Tibial artery (tissue), 4 donors: ENCODE measurements at regions not wholly inside any gene's neighbourhood (a gene's known extent, or its start where the extent isn't known, plus 50 kb on each side); places are given as distances from the start of the nearest gene placed in this dataset.

ENCODE experiments used
- DNase-seq, 2 donors: peaks; one replicate each; pipeline ENCODE4 v3.0.0-alpha.2; 2019
- H3K27ac ChIP-seq, 2 donors: fragments of 200-600 bp; sonication (generic) in 1 of 2; 1 replicate in 1 of 2; 2 replicates in 1 of 2; pipeline ENCODE4 v1.5.1; 2018 to 2019; ENCODE audit warnings: mild to moderate bottlenecking in 1 of 2
- H3K27me3 ChIP-seq, 2 donors: fragments of 200-600 bp; sonication (generic) in 1 of 2; one replicate each; pipeline versions ENCODE4 v1.5.1 to v1.6.0; 2016 to 2019
- H3K36me3 ChIP-seq, 3 donors: fragments of 200-600 bp; sonication (generic) in 2 of 3; one replicate each; pipeline ENCODE4 v1.5.1; 2016 to 2019; ENCODE audit warnings: mild to moderate bottlenecking in 2 of 3
- H3K4me1 ChIP-seq, 4 donors: fragments of 200-600 bp; sonication (generic) in 2 of 4; 1 replicate in 3 of 4; 2 replicates in 1 of 4; pipeline ENCODE4 v1.5.1; 2016 to 2019
- H3K4me3 ChIP-seq, 2 donors: fragments of 200-600 bp; sonication (generic) in 1 of 2; 1 replicate in 1 of 2; 2 replicates in 1 of 2; pipeline ENCODE4 v1.5.1; 2018 to 2019; ENCODE audit warnings: mild to moderate bottlenecking in 2 of 2
- H3K9me3 ChIP-seq, 3 donors: fragments of 200-600 bp; sonication (generic) in 1 of 3; one replicate each; pipeline ENCODE4 v1.5.1; 2016 to 2019
- intact Hi-C: fragments of 100-400 bp; cut with DNase I; formaldehyde crosslinking; loops from one replicate; pipeline ENCODE4 v1.15.0; 2023; ENCODE audit warnings: low total_unique reads
- TF ChIP-seq, protein P1 (sequence below), 2 experiments: fragments of 200-600 bp in 1 of 2; fragments of 450-650 bp in 1 of 2; IDR thresholded peaks; one replicate each; pipeline ENCODE4 v1.5.1; 2017 to 2019; ENCODE audit warnings: antibody characterized with exemption in 2 of 2, mild to moderate bottlenecking in 1 of 2, moderate library complexity in 1 of 2

DNA sequence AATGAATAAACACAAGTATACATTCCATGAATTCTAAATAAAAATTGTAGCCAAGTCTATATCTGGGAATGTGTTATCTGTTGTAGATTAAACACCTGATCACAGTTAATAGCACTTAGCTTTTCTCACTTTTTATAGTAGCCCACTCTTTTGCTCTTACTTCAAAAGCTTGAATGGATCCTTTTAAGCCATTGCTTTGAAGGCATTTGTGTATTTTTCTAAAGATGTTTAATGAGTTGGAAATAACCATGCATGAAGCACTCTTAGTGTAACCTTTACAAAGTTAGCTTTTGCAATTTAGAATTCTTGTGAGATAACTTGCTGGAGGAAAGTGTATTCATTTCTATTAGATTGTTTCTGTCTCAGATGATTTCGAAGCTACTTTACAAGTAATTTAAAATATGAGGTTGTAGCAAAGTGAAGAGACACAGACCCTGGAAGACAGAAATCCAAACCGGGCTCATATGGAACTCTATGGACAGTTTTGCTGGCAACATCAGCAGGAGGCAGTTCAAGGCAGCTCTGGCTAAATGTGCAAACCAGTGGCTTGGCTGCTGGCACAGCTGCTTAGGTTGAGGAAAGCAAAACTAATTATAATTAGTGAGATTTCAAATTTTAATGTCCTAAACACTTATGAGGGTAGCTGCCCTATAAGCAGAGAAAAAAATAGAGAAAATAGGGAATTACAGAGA lies 469.8 kb upstream of the ZEB2 start:
- no peaks in the 10 kb centered on the region for H3K27me3 ChIP-seq

DNA sequence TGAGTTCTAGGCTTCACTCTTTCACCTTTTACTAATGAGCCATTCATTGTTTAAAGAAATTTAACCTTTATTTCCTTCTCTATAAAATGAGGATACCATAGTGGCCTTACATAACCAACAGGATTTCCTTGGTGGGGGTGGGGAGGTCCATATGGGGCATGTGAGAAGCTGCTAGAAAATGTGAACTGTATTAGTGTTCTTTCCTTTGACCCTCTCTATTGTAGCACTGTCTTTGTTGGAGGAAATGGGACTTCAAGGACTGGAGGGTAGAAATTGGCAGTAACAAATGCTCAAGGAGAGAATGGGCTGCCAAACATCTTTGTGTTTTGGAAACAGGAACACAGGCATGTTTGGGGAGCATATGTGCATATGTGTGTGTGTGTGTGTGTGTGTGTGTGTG lies 468.7 kb upstream of the ZEB2 start:
- DNase-seq: no peak
- H3K4me1 ChIP-seq: no peaks in the 10 kb centered on the region
- no peak overlapping the region for H3K4me3 ChIP-seq
- H3K27me3 ChIP-seq: no peaks in the 10 kb centered on the region
- intact Hi-C loops: no loop called here
- H3K9me3 ChIP-seq: no peaks in the 10 kb centered on the region
- H3K36me3 ChIP-seq: no peaks in the 10 kb centered on the region
- no peak overlapping the region for H3K27ac ChIP-seq
- TF ChIP-seq, protein P1, sequence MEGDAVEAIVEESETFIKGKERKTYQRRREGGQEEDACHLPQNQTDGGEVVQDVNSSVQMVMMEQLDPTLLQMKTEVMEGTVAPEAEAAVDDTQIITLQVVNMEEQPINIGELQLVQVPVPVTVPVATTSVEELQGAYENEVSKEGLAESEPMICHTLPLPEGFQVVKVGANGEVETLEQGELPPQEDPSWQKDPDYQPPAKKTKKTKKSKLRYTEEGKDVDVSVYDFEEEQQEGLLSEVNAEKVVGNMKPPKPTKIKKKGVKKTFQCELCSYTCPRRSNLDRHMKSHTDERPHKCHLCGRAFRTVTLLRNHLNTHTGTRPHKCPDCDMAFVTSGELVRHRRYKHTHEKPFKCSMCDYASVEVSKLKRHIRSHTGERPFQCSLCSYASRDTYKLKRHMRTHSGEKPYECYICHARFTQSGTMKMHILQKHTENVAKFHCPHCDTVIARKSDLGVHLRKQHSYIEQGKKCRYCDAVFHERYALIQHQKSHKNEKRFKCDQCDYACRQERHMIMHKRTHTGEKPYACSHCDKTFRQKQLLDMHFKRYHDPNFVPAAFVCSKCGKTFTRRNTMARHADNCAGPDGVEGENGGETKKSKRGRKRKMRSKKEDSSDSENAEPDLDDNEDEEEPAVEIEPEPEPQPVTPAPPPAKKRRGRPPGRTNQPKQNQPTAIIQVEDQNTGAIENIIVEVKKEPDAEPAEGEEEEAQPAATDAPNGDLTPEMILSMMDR (IDR thresholded peaks at IDR 0.05): no peak

More for the DNA sequence above, 469.8 kb upstream of the ZEB2 start:
- Histone ChIP-seq H3K9me3 (no peaks in the 10 kb centered on the region), H3K27ac (no peak overlapping the region), H3K4me3 (no peak overlapping the region), H3K4me1 (no peaks in the 10 kb centered on the region), H3K36me3 (no peaks in the 10 kb centered on the region)
- DNase-seq: no peak
- TF ChIP-seq, protein P1 (IDR thresholded peaks at IDR 0.05): no peak
- intact Hi-C loops: no loop called here

- Histone ChIP-seq H3K4me3 (no peak overlapping the region), H3K9me3 (no peaks in the 10 kb centered on the region), H3K27me3 (no peaks in the 10 kb centered on the region), H3K36me3 (no peaks in the 10 kb centered on the region), H3K27ac (no peak overlapping the region), H3K4me1 (no peaks in the 10 kb centered on the region)
- intact Hi-C loops: no loop called here
- TF ChIP-seq, protein P1 (IDR thresholded peaks at IDR 0.05): no peak
- DNase-seq: no peak
Measured at GRCh38 chr2:144986691-144987090, 466.8 kb upstream of the ZEB2 start.

DNA sequence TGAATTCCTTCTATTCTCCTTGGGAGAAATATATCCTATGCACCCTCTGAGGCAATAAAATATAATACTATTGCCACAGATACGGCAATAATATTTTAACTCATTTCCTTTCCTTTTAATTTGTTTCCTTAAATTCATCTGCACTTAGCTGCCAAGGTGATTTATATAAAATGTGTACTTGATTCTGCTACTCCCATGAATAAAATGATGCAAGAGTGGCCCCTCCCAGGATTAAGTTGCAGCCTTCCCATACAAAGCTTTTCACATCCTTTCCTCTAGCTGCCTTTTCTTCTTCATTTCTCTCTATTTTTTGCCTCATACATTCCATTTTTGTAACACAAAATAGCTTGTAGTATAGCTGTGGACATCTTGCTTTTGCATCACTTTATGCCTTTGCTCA lies 464.1 kb upstream of the ZEB2 start:
- no peak overlapping the region for H3K4me3 ChIP-seq
- intact Hi-C loops: no loop called here
- no peaks in the 10 kb centered on the region for H3K36me3 ChIP-seq
- H3K9me3 ChIP-seq: no peaks in the 10 kb centered on the region
- TF ChIP-seq, protein P1 (IDR thresholded peaks at IDR 0.05): no peak
- H3K27ac ChIP-seq: no peak overlapping the region
- H3K27me3 ChIP-seq: no peaks in the 10 kb centered on the region
- H3K4me1 ChIP-seq: no peaks in the 10 kb centered on the region
- no peak for DNase-seq

- intact Hi-C loops: no loop called here
- H3K9me3 ChIP-seq: no peaks in the 10 kb centered on the region
- DNase-seq: no peak
- no peaks in the 10 kb centered on the region for H3K36me3 ChIP-seq
- H3K27me3 ChIP-seq: no peaks in the 10 kb centered on the region
- H3K27ac ChIP-seq: no peak overlapping the region
- no peaks in the 10 kb centered on the region for H3K4me1 ChIP-seq
- TF ChIP-seq, protein P1 (IDR thresholded peaks at IDR 0.05): no peak
- no peak overlapping the region for H3K4me3 ChIP-seq
Measured at GRCh38 chr2:144983107-144983506, 463.2 kb upstream of the ZEB2 start.

GRCh38 chr2:144982481-144982880 lies 462.6 kb upstream of the ZEB2 start:
- intact Hi-C loops: no loop called here
- H3K4me3 ChIP-seq: no peak overlapping the region
- no peak for DNase-seq
- no peaks in the 10 kb centered on the region for H3K27me3 ChIP-seq
- no peaks in the 10 kb centered on the region for H3K36me3 ChIP-seq
- TF ChIP-seq, protein P1 (IDR thresholded peaks at IDR 0.05): no peak
- H3K4me1 ChIP-seq: no peaks in the 10 kb centered on the region
- H3K27ac ChIP-seq: no peak overlapping the region
- no peaks in the 10 kb centered on the region for H3K9me3 ChIP-seq
